ENCODE measurements at regions not wholly inside any gene's neighbourhood (a gene's known extent, or its start where the extent isn't known, plus 50 kb on each side); places are given as distances from the start of the nearest gene placed in this dataset.

- H3K4me2 ChIP-seq (ENCODE audit: low read depth, low read length), result no peak overlapping the region
- TF ChIP-seq KLF15 (CRISPR knock-in tag; IDR thresholded peaks at IDR 0.05; ENCODE audit: borderline replicate concordance) (no peak), ZSCAN12 (CRISPR knock-in tag; IDR thresholded peaks at IDR 0.05) (no peak), SMYD3 (CRISPR knock-in tag; IDR thresholded peaks at IDR 0.05) (no peak), ZNF780A (CRISPR knock-in tag; IDR thresholded peaks at IDR 0.05) (no peak), ZNF329 (CRISPR knock-in tag; IDR thresholded peaks at IDR 0.05; ENCODE audit: low read depth) (no peak), ZFP1 (CRISPR knock-in tag; IDR thresholded peaks at IDR 0.05) (no peak), FOSL1 (CRISPR knock-in tag; IDR thresholded peaks at IDR 0.05; ENCODE audit: borderline replicate concordance) (no peak), ZSCAN25 (CRISPR knock-in tag; IDR thresholded peaks at IDR 0.05) (no peak), ZNF282 (IDR thresholded peaks at IDR 0.05; ENCODE audit: partially characterized antibody) (no peak), REXO4 (CRISPR knock-in tag; IDR thresholded peaks at IDR 0.05; ENCODE audit: borderline replicate concordance) (no peak), ASH2L (IDR thresholded peaks at IDR 0.05; ENCODE audit: insufficient read length, low read depth, low read length) (no peak), ZNF660 (CRISPR knock-in tag; IDR thresholded peaks at IDR 0.05; ENCODE audit: borderline replicate concordance, low read depth) (no peak), KLF11 (CRISPR knock-in tag; IDR thresholded peaks at IDR 0.05) (no peak), SMAD3 (CRISPR knock-in tag; IDR thresholded peaks at IDR 0.05) (no peak), FOXO1 (CRISPR knock-in tag; IDR thresholded peaks at IDR 0.05) (no peak), ZNF619 (CRISPR knock-in tag; IDR thresholded peaks at IDR 0.05) (no peak), SMARCC2 (IDR thresholded peaks at IDR 0.05) (no peak)
- TF ChIP-seq, protein P1, sequence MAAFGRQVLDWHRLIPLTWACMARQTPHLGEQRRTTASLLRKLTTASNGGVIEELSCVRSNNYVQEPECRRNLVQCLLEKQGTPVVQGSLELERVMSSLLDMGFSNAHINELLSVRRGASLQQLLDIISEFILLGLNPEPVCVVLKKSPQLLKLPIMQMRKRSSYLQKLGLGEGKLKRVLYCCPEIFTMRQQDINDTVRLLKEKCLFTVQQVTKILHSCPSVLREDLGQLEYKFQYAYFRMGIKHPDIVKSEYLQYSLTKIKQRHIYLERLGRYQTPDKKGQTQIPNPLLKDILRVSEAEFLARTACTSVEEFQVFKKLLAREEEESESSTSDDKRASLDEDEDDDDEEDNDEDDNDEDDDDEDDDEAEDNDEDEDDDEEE (CRISPR knock-in tag; IDR thresholded peaks at IDR 0.05), result no peak
- no peak overlapping the region for H3K27ac ChIP-seq (ENCODE audit: extremely low read length, insufficient read depth, low read length)
- H3K9ac ChIP-seq (ENCODE audit: insufficient read depth, low read depth, low read length), result no peak overlapping the region
- ATAC-seq, result peak; percentile 42
- no peaks in the 10 kb centered on the region for H3K36me3 ChIP-seq (replicated peaks in 1 of 2; ENCODE audit: control insufficient read depth in 1 of 2, insufficient read depth in 2 of 2, low read length in 2 of 2)
- intact Hi-C loops (cut with micrococcal nuclease; ENCODE audit: unreplicated experiment) (loop anchor here (2.0 to 10.0 kb wide), 3 partner anchors 119 to 387 kb away; no protein-coding TSS in a partner anchor), in situ Hi-C loops (cut with HindIII; ENCODE audit: extremely low pct_ligation_motif_present, low pct_unique_long_range_greater_than_20kb) (no loop called here)
- no peaks in the 10 kb centered on the region for H3K79me2 ChIP-seq (ENCODE audit: insufficient read depth, low read length)
- peaks cover 19% of the 10 kb centered on the region for H3K4me1 ChIP-seq (ENCODE audit: insufficient read depth, low read length)
- 77% methylated on average over 5 of the region's 5 CpGs for WGBS (ENCODE audit: low lambda C conversion rate)
- CTCF ChIA-PET (ENCODE audit: low intra/inter-chr PET ratio, low total read pairs), result no interaction called here
- H3K27me3 ChIP-seq (ENCODE audit: control insufficient read depth in 1 of 2, insufficient read depth in 2 of 2, low read length in 2 of 2), result no peaks in the 10 kb centered on the region
- H4K20me1 ChIP-seq (ENCODE audit: insufficient read depth, low read length), result no peaks in the 10 kb centered on the region
- no TSS peak for BruUV-seq (replicated peaks)
- no peak for FAIRE-seq
- no peak overlapping the region for H3K4me3 ChIP-seq (replicated peaks in 1 of 3; ENCODE audit: insufficient read depth in 1 of 3, low read depth in 2 of 3, low read length in 3 of 3)
- no peaks in the 10 kb centered on the region for H3K9me3 ChIP-seq (ENCODE audit: low read length)
- POLR2A ChIA-PET, result interaction anchor here (1.0 to 2.1 kb wide), 6 partner anchors 10 to 581 kb away, joined by 3 to 27 read pairs (median 4); partner anchors contain the start of genes OSR1 and RDH14
- H2AFZ ChIP-seq (ENCODE audit: low read length), result no peak overlapping the region
- no peak for DNase-seq (ENCODE audit: low spot score)
Measured at GRCh38 chr2:19141234-19142004, 217.0 kb downstream of the OSR1 start.
